COLO829 (cell line): ENCODE measurements at regions not wholly inside any gene's neighbourhood (a gene's known extent, or its start where the extent isn't known, plus 50 kb on each side); places are given as distances from the start of the nearest gene placed in this dataset.
"Not testable (repeated sequence)": the region's sequence is repeated elsewhere in the genome, so short reads cannot be mapped to it uniquely, and the experiment has no call there.

Source experiments
- DNase-seq: peaks from one replicate; pipeline ENCODE4 v3.0.0; 2012; ENCODE audit warnings: low spot score

GRCh38 chr7:84880326-84880997 lies 306.4 kb downstream of the SEMA3D start:
- DNase-seq, result not testable (repeated sequence)

DNA sequence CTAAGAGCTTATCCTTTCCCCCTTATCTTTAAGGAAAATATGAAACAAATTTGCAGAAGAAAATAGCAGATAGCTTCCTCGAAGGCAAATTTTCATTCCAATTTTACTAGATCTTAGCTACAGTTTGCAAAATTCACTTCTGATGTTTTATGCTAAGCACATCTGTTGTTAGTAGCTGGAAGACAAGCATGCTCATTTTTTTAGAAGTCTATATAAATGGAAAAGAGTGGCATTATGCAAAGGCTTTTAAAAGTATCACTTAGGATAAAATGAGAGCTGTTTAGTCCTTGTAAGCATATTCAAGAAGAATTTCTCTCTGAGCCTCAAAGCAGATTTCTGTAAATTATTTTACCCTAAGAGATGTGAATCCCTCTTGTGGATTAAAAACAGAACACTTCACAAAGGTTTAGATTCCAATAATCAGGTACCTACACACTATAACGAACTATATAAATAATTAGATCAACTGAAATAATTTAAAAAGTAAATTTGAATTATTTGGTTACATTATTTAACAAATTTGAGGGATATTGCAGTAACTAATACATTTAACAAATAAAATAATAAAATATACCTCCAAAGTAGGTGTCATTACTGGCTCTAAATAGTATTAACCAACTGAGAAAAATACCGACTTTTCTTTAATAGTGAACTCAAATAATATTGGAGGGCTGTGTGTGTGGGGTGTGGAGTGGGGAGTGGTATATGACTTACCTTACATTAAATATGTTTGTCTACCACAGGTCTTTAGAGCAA lies 307.1 kb downstream of the SEMA3D start:
- no peak for DNase-seq

- no peak for DNase-seq
Observed at GRCh38 chr7:84877943-84878570, 308.8 kb downstream of the SEMA3D start.

- no peak for DNase-seq
Observed at GRCh38 chr7:84876061-84876821, 310.6 kb downstream of the SEMA3D start.

DNA sequence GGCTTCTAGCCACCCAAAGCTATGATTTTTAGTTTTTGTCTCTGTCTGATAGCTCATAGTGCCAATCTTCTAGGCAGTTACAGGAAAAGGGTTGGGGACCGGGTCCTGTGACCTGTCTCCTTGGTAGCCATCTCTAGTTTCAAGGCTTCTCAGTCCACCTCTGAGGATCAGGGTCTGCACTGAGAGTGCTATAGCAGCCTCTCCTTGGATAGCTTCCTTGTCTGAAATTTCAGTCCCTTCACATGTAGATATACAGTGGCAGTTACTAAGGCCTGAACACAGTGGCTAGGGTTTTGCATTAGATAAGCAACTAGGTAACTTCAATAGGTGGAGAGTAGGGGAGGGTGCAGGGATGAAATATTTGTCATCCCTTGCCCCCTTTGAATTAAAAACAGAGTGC lies 321.3 kb downstream of the SEMA3D start:
- no peak for DNase-seq

GRCh38 chr7:84857336-84857735 lies 329.5 kb downstream of the SEMA3D start:
- DNase-seq, result no peak

GRCh38 chr7:84855758-84856157 lies 331.1 kb downstream of the SEMA3D start:
- no peak for DNase-seq

- DNase-seq, result not testable (repeated sequence)
Observed at GRCh38 chr7:84848974-84849372, 337.9 kb downstream of the SEMA3D start.

DNA sequence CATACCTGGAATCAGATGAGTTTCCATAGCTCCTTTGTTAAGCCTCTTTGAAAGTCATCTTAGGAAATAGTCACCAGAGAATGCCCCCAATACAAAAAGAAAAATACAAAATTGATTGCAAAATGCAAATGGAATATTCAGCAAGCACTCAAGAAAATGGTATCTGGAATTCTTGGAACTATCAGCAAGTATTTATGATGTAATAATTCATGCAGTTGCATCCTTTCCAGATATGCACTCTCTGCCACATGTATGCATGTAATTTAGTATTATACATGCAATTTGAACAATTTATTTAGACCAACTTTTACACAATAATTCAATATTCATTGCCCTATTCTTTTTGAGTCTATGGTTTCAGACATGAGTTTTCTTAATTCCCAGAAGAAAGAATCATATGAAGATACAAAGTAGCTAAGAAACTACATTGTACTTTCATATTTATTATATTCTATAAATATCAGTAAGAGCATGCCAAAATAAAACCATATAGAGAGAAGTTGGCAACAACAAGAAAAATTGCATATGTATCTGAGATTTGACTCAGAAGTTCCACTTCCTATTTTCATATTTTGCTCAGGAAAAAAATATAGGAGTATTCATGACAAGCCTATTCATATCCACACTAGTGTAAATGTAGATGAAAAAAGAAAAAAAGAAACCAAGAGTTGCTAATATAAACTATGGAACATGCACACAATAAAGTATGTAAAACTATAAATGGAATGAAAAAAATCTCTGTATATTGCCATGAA lies 338.5 kb downstream of the SEMA3D start:
- DNase-seq, result no peak

DNA sequence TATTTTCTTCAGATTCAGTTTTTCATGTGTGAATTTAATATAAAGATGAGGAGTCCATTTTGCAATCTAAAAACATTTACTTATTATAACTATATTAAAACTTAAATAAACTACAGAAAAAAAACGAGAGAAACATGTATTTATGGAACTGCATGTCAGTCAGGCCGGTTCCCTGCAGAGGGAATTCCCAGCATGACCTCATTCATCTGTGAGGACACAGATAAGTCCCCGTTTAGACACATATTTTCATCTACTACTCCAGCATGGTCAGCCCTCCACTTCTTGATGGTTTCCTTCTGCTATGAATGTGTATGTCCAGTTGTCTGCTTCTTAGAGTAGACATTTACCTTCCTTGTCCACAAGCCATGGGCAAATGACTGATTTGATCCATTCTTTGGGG lies 339.1 kb downstream of the SEMA3D start:
- no peak for DNase-seq

GRCh38 chr7:84847038-84847437 lies 339.8 kb downstream of the SEMA3D start:
- no peak for DNase-seq

DNA sequence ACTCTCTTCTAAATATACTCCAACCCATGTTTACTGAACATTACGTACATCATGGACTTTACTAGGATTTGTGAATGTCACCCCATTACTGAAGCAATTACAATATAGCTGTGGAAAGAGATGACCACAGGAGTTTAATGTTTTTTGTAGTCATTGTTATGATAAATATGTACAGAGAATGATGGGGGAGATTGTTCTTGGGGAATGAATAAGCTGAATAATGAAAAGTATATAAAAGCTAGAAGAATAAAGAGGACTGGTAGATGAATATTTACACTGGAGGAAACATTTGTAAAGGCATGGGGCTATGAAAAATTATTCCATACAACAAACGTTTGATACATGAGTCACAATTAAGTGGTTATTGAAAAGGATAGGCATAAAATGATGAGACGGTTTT lies 340.9 kb downstream of the SEMA3D start:
- DNase-seq, result no peak

- DNase-seq, result no peak
Observed at GRCh38 chr7:84844771-84845170, 342.1 kb downstream of the SEMA3D start.

DNA sequence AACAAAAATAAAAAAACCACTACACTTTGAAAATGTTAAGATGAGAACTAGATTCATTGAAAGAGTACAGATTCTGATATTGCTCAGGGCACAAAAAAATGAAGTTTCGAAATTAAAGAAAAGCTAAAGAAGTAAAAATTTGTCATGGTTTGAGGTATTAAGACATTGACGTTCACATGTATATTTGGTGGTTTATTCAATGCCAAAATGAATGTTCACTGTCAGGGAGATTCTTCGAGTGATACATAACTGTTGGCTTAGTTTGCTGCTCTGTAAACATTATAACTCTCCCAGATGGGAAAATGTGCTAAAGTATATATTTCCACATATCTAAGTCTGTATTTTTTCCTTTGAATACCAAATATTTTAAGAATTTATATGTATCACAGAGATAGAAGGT lies 345.0 kb downstream of the SEMA3D start:
- no peak for DNase-seq

- DNase-seq, result no peak
Observed at GRCh38 chr7:84838857-84839256, 348.0 kb downstream of the SEMA3D start.

DNA sequence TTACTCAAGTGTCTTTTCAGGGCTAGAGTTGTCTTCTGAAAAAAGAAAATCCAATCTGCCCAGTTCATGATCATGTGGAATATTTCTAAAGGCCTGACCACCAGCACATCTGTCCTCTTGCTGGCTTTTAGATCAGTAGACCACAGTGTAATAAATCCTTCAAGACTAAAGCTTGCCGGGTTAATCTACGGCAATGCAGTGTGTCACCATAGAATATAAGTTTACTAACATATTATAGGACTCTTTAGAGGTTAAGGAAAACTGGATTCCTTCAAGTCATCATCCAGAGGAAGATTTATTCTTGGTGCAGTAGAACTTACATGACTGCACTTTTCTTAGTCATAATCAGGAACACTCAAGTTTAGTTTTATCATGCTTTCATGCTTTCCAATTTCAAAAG lies 349.5 kb downstream of the SEMA3D start:
- DNase-seq, result no peak

DNA sequence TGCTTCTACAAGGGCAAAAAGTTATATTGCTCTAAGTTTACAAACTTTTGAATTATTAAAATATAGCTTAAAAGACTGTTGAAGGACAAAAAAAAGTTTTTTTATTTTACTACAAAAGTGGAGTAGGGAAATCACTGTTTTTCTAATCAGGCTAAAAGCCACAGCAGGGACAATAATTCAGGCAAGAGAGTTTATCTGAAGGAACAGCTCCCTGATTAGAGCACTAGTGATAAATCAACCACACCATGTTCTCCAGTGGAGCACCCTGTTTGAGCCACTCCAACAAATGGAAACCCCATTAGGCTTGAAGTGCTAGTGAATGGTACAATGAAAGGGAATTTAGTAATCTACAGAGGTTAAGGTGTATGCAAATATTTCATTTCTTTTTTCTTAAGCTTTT lies 357.1 kb downstream of the SEMA3D start:
- DNase-seq, result no peak

- DNase-seq, result no peak
Observed at GRCh38 chr7:84824057-84824651, 362.7 kb downstream of the SEMA3D start.

DNA sequence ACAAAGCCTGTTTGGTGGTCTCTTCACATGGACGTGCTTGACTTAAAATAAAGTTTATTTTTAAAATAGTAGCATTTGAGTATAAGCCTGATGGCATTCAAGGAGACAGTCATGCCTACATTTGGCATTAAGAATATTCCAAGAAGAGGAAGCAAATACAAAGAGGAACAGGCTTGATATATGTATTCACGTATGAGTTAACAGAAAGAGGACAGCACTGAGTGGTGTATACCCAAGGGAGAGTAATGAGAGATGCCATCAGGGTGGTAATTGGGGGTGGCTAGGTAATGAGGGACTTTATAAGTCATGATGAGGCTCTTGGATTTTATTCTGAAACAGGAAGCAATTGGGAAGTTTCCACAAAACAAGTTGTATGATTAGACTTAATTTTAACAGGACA lies 363.3 kb downstream of the SEMA3D start:
- DNase-seq, result no peak

GRCh38 chr7:84822941-84823510 lies 363.8 kb downstream of the SEMA3D start:
- no peak for DNase-seq
